Motor neuron (in vitro differentiated cells): ENCODE measurements at regions not wholly inside any gene's neighbourhood (a gene's known extent, or its start where the extent isn't known, plus 50 kb on each side); places are given as distances from the start of the nearest gene placed in this dataset.

Source experiments
- ATAC-seq, 8 experiments: fragments of 200-7000 bp; cut with Tn5 transposase; replicated peaks in 6 of 8; 2 replicates each; pipeline ENCODE4 v1.8.0; 2021; ENCODE audit warnings: mild to moderate bottlenecking in 8 of 8, moderate library complexity in 8 of 8
- H3K27ac ChIP-seq, 2 donors: fragments of 250-450 bp; sonication (Bioruptor Pico); 2 replicates each; pipeline ENCODE4 v1.9.0; 2021; ENCODE audit warnings: antibody characterized with exemption in 2 of 2, mild to moderate bottlenecking in 2 of 2, moderate library complexity in 1 of 2
- H3K4me1 ChIP-seq, 2 donors: fragments of 250-450 bp; sonication (Bioruptor Pico); replicated peaks in 1 of 2; 2 replicates each; pipeline ENCODE4 v1.6.1; 2021; ENCODE audit warnings: antibody characterized with exemption in 2 of 2, mild to moderate bottlenecking in 2 of 2, moderate library complexity in 1 of 2
- H3K4me3 ChIP-seq, 5 donors: fragments of 250-450 bp; sonication (Bioruptor Pico); 2 replicates each; pipeline ENCODE4 v1.9.0; 2021; ENCODE audit warnings: antibody characterized with exemption in 5 of 5, mild to moderate bottlenecking in 5 of 5, moderate library complexity in 4 of 5
- WGBS, 10 experiments: fragments of 450-650 bp; shearing (Covaris generic); methylation state at CpG; one replicate each; pipeline ENCODE4 v1.0.0; 2022; 5-methylcytosine and 5-hydroxymethylcytosine counted together
- in situ Hi-C, 9 experiments: fragments of 400-800 bp; cut with MboI; loops; one replicate each; pipeline ENCODE4 v1.15.0; 2021; ENCODE audit warnings: low sequenced_read_pairs in 9 of 9, low pct_unique_long_range_greater_than_20kb in 2 of 9; ENCODE audit not compliant: unreplicated experiment in 9 of 9

DNA sequence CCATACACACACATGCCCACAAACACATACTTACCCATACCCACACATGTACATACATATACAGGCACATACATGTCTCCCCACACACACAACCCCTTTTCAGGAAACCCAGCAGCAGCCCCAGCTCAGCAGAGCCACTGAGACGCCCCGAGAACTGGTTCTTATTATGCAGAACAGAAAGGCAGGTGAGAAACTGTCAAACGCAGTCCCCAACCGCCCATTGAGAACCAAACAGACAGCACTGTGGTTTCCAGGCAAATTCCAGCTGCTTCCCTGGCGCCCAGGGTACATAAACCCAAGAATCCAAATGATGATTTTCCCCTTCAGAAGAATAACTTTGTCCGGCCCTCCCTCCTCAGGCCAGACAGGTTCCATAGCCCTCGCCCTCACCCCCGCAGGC lies 366.6 kb upstream of the ZMIZ1 start:
- WGBS, 10 experiments: 60 to 100% (median 84%) methylated on average over 1 to 5 of the region's 8 CpGs; no CpG with 5 or more reads in 4 of the 10 experiments
- peak overlapping the region in 2 of 5 donors; percentile 10 to 19 for H3K4me3 ChIP-seq
- no peak overlapping the region for H3K27ac ChIP-seq
- H3K4me1 ChIP-seq: peaks cover 51 to 56% of the 10 kb centered on the region in 2 donors
- in situ Hi-C loops: no loop called here
- peak in 1 of 8 experiments; percentile 34 for ATAC-seq

DNA sequence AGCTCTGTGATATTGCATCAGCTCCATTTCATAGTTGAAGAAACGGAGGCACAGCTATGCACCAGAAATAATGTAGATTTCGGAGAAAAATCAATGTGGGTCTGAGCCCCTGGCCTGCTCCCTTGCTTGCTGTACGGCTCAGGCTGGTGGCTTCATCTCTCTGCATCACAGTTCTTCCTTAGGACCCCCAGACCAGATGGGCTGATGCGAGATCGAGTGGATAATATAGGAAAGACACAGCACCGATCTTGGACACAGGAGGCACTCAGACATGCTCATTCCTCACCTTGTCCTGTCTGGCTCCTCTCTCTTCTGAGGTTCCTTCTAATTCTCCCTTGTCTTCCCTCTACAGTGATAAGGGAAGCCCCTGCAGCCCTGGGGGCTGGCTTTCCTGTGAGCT lies 365.9 kb upstream of the ZMIZ1 start:
- no peak overlapping the region for H3K27ac ChIP-seq
- H3K4me3 ChIP-seq: peak overlapping the region in 2 of 5 donors; percentile 10 to 19
- peaks cover 45 to 49% of the 10 kb centered on the region in 2 donors for H3K4me1 ChIP-seq
- ATAC-seq: peak in 2 of 8 experiments; percentile 53 to 71
- 37 to 100% (median 78%) methylated on average over 1 to 6 of the region's 6 CpGs; no CpG with 5 or more reads in 2 of the 10 experiments for WGBS, 10 experiments
- in situ Hi-C loops: no loop called here

DNA sequence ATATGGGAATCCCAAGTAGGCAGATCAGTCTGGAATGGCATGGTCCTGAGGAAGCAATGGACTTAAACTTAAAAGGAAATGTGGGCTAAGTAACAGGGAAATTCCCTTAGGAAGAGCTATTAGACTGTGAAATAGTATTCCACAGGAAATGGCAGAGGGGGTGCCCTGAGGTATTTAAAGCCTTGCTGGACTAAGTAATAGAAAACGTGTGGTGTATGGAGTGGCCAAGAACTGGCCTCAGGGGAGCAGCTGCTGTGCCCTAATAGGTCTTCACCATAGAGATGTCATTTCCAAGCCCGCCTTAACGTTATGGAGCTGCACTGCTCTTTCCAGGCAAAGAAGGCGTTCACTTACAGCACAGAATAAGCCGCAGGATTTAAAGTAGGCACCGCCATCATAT lies 365.2 kb upstream of the ZMIZ1 start:
- 0 to 100% (median 89%) methylated on average over 1 to 5 of the region's 6 CpGs; no CpG with 5 or more reads in 4 of the 10 experiments for WGBS, 10 experiments
- in situ Hi-C loops: no loop called here
- peak in 5 of 8 experiments; percentile 16 to 54 (median 37) for ATAC-seq
- H3K27ac ChIP-seq: no peak overlapping the region
- H3K4me3 ChIP-seq: no peak overlapping the region
- H3K4me1 ChIP-seq: peaks cover 44% of the 10 kb centered on the region in 2 donors

DNA sequence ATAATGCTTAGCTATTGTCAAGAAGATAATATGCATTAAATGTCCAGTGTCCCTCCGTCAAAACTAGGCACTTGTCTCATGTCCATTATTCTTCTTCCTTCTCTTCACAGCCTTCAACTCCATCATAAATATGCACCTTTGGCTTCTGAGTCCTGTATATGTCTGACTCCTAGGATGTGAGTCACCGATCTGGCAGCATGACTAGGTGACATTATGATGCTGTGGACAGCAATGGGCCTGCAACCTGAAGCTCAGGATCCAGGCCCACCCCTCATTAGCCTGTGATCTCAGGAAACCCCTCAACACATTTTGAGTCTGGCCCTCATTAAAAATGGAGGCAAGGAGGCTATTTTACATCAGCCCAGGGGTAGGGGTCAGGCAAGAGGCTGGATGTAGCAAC lies 362.5 kb upstream of the ZMIZ1 start:
- 53 to 100% (median 90%) methylated on average over 1 to 2 of the region's 2 CpGs; no CpG with 5 or more reads in 4 of the 10 experiments for WGBS, 10 experiments
- peak overlapping the region in 1 of 2 donors; percentile 33 for H3K27ac ChIP-seq
- in situ Hi-C loops: no loop called here
- peak in 5 of 8 experiments; percentile 78 to 91 (median 85) for ATAC-seq
- H3K4me1 ChIP-seq: peaks cover 26 to 33% of the 10 kb centered on the region in 2 donors
- no peak overlapping the region for H3K4me3 ChIP-seq

DNA sequence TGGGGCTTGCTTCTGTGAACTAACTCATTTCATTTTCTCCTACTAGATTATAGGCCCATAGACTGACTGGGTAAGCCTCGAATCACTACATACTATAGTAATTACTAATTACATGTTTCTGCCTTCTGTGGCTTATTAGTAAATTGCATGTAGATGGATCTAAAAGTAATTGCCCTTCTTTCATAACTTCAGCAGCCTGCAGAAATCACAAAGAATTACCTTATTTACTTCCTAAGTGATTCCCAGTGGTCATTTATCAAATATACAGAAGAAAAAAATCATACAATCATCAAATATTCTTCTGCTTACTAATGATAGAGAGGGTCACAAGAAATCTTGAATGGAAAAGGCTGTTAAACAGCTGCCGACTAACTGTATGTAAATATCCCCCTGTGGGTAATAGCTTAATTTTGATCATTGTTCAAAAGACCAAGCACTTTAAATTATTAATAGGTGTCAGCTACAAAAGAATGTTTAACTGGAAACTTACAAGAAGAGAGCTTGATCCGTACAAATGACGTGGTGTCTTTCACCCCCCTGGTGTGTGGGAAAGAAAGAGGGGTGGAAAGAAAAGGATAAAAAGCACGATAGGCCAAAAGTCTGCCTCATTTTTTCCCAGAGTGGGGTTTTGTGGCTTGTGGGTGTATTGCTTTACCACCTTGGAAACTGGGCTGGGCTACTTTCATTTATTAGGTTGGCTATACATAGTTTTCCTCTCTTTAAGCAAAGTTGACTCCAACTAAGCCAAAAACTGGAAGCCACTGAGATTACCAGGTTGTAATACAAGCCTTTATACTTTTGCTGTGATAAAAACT lies 361.8 kb upstream of the ZMIZ1 start:
- Histone ChIP-seq H3K4me1 (peaks cover 25 to 32% of the 10 kb centered on the region in 2 donors), H3K27ac (no peak overlapping the region), H3K4me3 (no peak overlapping the region)
- ATAC-seq: peak in 1 of 8 experiments; percentile 46
- in situ Hi-C loops: no loop called here
- 40 to 100% (median 59%) methylated on average over 1 to 5 of the region's 5 CpGs for WGBS, 10 experiments

DNA sequence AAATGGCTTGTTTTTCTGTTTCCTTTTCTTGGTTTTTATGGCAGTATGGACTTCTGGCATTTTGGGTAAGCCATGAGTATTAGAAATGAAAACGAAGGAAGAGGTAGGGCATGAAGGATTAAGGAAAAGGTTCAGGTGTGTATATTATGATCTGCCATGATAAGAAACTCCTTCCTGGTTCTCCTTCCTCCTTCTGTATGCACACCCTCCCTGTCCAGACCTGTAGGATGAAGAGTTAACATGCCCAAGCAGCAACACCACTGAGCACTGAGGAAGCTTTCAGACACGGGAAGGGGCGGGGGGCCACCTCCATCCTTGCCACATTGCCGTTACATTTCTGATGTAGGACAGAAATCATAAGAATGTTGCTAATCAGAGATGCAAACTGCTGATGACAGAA lies 361.0 kb upstream of the ZMIZ1 start:
- in situ Hi-C loops: no loop called here
- WGBS, 10 experiments: 60 to 92% (median 73%) methylated on average over 1 to 4 of the region's 4 CpGs; no CpG with 5 or more reads in 4 of the 10 experiments
- Histone ChIP-seq H3K27ac (no peak overlapping the region), H3K4me1 (peaks cover 16 to 24% of the 10 kb centered on the region in 2 donors), H3K4me3 (no peak overlapping the region)
- no peak for ATAC-seq

DNA sequence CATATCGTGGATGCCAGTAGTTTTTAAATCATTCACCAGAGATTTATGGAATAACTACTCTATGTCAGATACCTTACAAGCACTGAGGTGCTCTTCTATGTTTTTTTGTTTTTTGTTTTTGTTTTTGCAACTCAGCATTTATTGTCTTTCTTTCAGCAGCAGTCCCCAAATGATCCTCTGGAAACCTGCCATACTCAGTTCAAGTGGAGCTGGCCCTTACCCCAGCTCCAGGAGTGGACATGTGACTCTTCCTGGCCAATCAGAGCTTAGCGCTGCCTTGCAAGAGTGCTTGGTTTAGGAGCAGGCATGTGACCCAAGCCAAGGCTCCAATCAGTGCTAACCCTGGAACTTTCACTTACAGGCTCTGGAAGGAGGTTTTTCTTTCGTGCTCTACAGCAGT lies 356.6 kb upstream of the ZMIZ1 start:
- H3K4me3 ChIP-seq: no peak overlapping the region
- in situ Hi-C loops: no loop called here
- no peak overlapping the region for H3K27ac ChIP-seq
- ATAC-seq: no peak
- WGBS, 10 experiments: 47 to 100% (median 89%) methylated on average over 1 to 3 of the region's 3 CpGs; no CpG with 5 or more reads in 1 of the 10 experiments
- H3K4me1 ChIP-seq: peaks cover 9 to 25% of the 10 kb centered on the region in 2 donors

DNA sequence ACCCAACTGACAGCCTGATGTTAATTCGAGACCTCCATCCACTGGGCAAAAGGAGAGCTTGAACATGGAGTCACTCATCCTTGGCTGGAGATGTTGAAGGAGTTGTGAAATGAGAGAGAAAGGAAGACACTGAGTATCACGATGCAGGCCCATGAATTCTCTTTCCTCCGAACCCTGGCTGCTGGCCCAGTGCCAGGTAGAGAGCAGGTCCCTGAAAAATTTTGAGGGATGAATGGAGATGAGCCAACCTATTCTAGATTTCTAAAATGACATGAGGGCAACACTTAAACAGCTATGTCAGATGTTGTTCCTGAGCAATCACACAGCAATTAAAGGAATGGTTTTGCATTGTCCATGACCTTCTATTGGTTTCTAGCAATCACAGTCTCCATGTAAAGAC lies 355.1 kb upstream of the ZMIZ1 start:
- peaks cover 9 to 25% of the 10 kb centered on the region in 2 donors for H3K4me1 ChIP-seq
- H3K4me3 ChIP-seq: no peak overlapping the region
- no peak overlapping the region for H3K27ac ChIP-seq
- in situ Hi-C loops: no loop called here
- 38 to 94% (median 80%) methylated on average over 1 to 3 of the region's 3 CpGs; no CpG with 5 or more reads in 3 of the 10 experiments for WGBS, 10 experiments
- no peak for ATAC-seq

DNA sequence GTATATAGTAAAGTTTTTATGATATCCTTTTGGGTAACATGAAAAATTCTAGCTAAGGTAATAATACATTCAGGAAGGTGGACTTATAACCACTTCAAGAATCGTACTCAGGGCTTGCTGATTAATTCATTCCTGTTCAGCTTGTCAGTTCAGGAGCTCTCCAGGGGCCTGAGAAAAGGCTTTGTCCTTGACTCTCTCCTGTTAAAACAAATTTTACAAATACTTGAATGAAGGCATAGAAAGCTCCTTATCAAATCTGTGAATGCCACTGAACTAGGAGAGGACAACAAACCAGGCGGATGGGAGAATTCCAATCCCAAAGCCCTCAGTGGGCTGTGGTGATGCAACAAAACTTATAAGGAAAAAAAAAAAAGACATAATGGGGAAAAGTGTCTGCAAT lies 354.5 kb upstream of the ZMIZ1 start:
- no peak overlapping the region for H3K4me3 ChIP-seq
- in situ Hi-C loops: no loop called here
- 36 to 100% (median 85%) methylated on average over 1 to 2 of the region's 2 CpGs; no CpG with 5 or more reads in 2 of the 10 experiments for WGBS, 10 experiments
- H3K4me1 ChIP-seq: peaks cover 9 to 25% of the 10 kb centered on the region in 2 donors
- H3K27ac ChIP-seq: no peak overlapping the region
- no peak for ATAC-seq

DNA sequence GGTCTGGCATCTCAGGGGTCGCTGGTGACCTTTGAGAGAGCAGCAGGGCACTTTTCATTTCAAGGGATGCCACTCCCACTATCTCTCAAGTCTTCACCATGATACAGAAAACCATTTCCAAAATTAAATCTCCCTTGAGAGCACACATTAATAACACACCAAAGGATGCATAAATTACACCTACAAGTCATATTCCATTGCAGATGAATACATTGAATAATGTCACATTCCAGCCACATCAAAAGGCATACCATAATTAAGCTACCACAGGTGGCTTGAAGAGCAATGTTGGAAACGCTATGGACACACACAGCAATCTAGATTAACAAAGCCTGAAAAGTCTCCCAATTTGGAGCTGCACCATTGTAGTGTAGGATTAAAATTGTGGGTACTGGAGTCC lies 353.3 kb upstream of the ZMIZ1 start:
- Histone ChIP-seq H3K4me1 (peaks cover 9 to 25% of the 10 kb centered on the region in 2 donors), H3K27ac (no peak overlapping the region), H3K4me3 (no peak overlapping the region)
- in situ Hi-C loops: no loop called here
- 54 to 100% (median 83%) methylated on average over 1 to 2 of the region's 2 CpGs; no CpG with 5 or more reads in 3 of the 10 experiments for WGBS, 10 experiments
- peak in 1 of 8 experiments; percentile 19 for ATAC-seq

DNA sequence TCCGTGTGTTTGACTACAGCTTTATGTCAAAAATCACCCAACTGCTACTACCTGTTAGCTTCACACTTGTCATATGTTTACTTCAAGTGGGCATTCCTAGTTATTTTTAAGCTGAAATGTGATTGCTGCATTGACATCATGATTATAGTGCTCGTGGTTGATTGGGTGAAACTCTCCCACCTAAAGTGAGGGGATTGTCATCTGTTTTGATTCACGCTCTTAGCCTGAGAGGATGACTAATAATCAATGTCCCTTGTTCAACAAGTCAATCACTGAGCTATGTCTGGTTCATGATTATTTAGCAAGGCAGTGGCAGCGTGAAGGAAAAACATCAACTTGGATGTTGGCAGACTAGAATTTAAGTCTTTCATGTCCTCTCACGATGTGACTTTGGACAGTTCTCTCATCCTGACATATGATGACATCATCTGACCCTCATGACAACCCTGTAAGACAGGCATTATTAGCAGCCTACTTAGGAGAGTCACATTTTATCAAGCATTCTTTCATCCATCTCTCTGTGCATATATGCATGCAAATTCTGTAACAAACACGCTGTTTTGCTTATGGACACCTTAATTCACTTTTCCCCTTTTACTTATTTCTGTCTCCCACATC lies 352.6 kb upstream of the ZMIZ1 start:
- WGBS, 10 experiments: 64 to 100% (median 88%) methylated on average over 1 to 6 of the region's 6 CpGs
- H3K27ac ChIP-seq: no peak overlapping the region
- peak in 5 of 8 experiments; percentile 77 to 87 (median 85) for ATAC-seq
- H3K4me1 ChIP-seq: peaks cover 9 to 25% of the 10 kb centered on the region in 2 donors
- no peak overlapping the region for H3K4me3 ChIP-seq
- in situ Hi-C loops: no loop called here

DNA sequence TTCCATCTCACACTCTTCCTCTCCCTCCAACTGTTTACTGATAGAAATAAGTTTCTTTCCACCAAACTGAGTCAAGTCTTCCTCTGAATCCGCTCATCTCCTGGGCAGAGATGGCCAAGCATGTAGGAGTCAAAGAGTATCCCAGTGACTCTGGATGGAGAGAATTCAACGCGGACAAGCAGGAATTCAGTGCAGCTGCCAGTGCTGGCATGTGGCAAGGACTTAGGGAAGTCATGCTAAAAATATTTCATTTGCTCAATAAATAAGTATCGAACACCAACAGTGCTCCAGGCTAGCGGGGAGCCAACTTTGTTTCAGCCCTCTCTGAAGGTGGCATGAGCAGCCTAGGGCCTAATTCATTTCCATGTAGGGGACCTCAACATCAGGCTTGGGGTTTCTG lies 351.6 kb upstream of the ZMIZ1 start:
- 0 to 100% (median 83%) methylated on average over 1 to 5 of the region's 5 CpGs; no CpG with 5 or more reads in 2 of the 10 experiments for WGBS, 10 experiments
- ATAC-seq: peak in 1 of 8 experiments; percentile 34
- Histone ChIP-seq H3K27ac (no peak overlapping the region), H3K4me1 (peaks cover 9 to 25% of the 10 kb centered on the region in 2 donors), H3K4me3 (no peak overlapping the region)
- in situ Hi-C loops: no loop called here

DNA sequence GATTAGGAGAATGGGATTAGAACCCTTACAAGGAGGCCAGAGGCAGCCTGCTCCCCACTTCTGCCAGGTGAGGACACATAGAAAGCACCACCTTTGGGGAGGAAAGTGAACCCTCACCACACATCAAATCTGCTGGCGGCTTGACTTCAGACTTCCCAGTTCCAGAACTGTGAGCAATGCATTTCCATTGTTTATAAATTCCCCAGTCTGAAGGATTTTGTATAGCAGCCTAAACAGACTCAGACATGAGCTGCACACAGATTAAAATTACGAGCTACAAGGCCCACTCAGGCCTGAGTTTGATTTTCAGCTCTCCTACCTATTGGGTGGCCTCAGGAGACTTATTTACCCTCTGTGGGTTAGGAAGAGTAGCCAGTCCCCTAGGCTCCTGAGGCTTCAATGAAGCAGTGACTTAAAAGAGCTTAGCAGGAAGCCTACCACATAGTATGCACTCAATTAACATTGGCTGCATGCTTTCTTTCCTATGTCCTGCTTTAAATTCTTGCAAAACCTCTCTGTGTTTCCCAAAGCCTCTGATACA lies 350.7 kb upstream of the ZMIZ1 start:
- ATAC-seq: no peak
- 60 to 100% (median 86%) methylated on average over 1 to 2 of the region's 2 CpGs; no CpG with 5 or more reads in 5 of the 10 experiments for WGBS, 10 experiments
- H3K27ac ChIP-seq: no peak overlapping the region
- in situ Hi-C loops: no loop called here
- peaks cover 9 to 25% of the 10 kb centered on the region in 2 donors for H3K4me1 ChIP-seq
- no peak overlapping the region for H3K4me3 ChIP-seq
